Neuronal stem cell (in vitro differentiated cells): ENCODE measurements at regions not wholly inside any gene's neighbourhood (a gene's known extent, or its start where the extent isn't known, plus 50 kb on each side); places are given as distances from the start of the nearest gene placed in this dataset.

Experiments
- DNase-seq: peaks from one replicate; pipeline ENCODE4 v3.0.0-alpha.2; 2013; ENCODE audit warnings: low spot score
- H2AFZ ChIP-seq: one replicate; pipeline ENCODE4 v1.6.1; 2013; ENCODE audit warnings: mild to moderate bottlenecking, low read length, inconsistent platforms
- H2AK5ac ChIP-seq: 2 replicates; pipeline ENCODE4 v1.6.1; 2013; ENCODE audit warnings: low read depth, mild to moderate bottlenecking, inconsistent platforms, low read length, moderate library complexity, mixed read lengths
- H2BK120ac ChIP-seq: 2 replicates; pipeline ENCODE4 v1.6.1; 2013; ENCODE audit warnings: low read depth, mild to moderate bottlenecking, inconsistent platforms, low read length, moderate library complexity, mixed read lengths
- H2BK12ac ChIP-seq: one replicate; pipeline ENCODE4 v1.6.1; 2013; ENCODE audit warnings: low read length, inconsistent platforms
- H2BK15ac ChIP-seq: 2 replicates; pipeline ENCODE4 v1.6.1; 2013; ENCODE audit warnings: mild to moderate bottlenecking, low read length, inconsistent platforms, mixed read lengths
- H2BK5ac ChIP-seq: one replicate; pipeline ENCODE4 v1.6.1; 2013; ENCODE audit warnings: inconsistent platforms, mild to moderate bottlenecking, low read length, moderate library complexity
- H3K14ac ChIP-seq: one replicate; pipeline ENCODE4 v1.6.1; 2013; ENCODE audit warnings: low read length, inconsistent platforms
- H3K18ac ChIP-seq: 2 replicates; pipeline ENCODE4 v1.6.1; 2013; ENCODE audit warnings: low read length, inconsistent platforms
- H3K23ac ChIP-seq: 2 replicates; pipeline ENCODE4 v1.6.1; 2013; ENCODE audit warnings: low read depth, mild to moderate bottlenecking, mixed read lengths, low read length, inconsistent platforms; ENCODE audit not compliant: poor library complexity
- H3K27ac ChIP-seq: replicated peaks from 3 replicates; pipeline ENCODE4 v1.5.1; 2013; ENCODE audit warnings: low read length, inconsistent platforms
- H3K27me3 ChIP-seq, 3 experiments: 2 replicates each; pipeline ENCODE4 v1.6.1; 2013; ENCODE audit warnings: low read length in 3 of 3, mild to moderate bottlenecking in 2 of 3, inconsistent platforms in 1 of 3, low read depth in 1 of 3, mixed read lengths in 1 of 3, moderate library complexity in 1 of 3; ENCODE audit not compliant: control insufficient read depth in 3 of 3, insufficient read depth in 3 of 3
- H3K36me3 ChIP-seq, 2 donors: replicated peaks in 1 of 2; 2 replicates each; pipeline ENCODE4 v1.6.1; 2013; ENCODE audit warnings: low read length in 2 of 2; ENCODE audit not compliant: control insufficient read depth in 2 of 2, insufficient read depth in 2 of 2
- H3K4ac ChIP-seq: 2 replicates; pipeline ENCODE4 v1.6.1; 2013; ENCODE audit warnings: inconsistent platforms, mild to moderate bottlenecking, low read length, moderate library complexity
- H3K4me1 ChIP-seq, 2 donors: 1 replicate in 1 of 2; 2 replicates in 1 of 2; pipeline ENCODE4 v1.6.1; 2013; ENCODE audit warnings: low read length in 2 of 2, low read depth in 1 of 2; ENCODE audit not compliant: control insufficient read depth in 2 of 2, insufficient read depth in 1 of 2
- H3K4me2 ChIP-seq: one replicate; pipeline ENCODE4 v1.6.1; 2013; ENCODE audit warnings: mild to moderate bottlenecking, low read length, inconsistent platforms; ENCODE audit not compliant: insufficient read depth, poor library complexity, severe bottlenecking
- H3K4me3 ChIP-seq, 2 donors: 2 replicates each; pipeline ENCODE4 v1.5.1; 2013; ENCODE audit warnings: low read length in 2 of 2, mild to moderate bottlenecking in 2 of 2, inconsistent platforms in 1 of 2, moderate library complexity in 1 of 2
- H3K79me1 ChIP-seq: one replicate; pipeline ENCODE4 v1.6.1; 2013; ENCODE audit warnings: low read depth, mild to moderate bottlenecking, inconsistent platforms, low read length, moderate library complexity
- H3K9ac ChIP-seq: one replicate; pipeline ENCODE4 v1.6.1; 2013; ENCODE audit warnings: mild to moderate bottlenecking, low read depth, low read length, inconsistent platforms; ENCODE audit not compliant: poor library complexity
- H3K9me3 ChIP-seq, 2 donors: replicated peaks in 1 of 2; 2 replicates each; pipeline versions ENCODE3 to v1.6.1; 2013; ENCODE audit warnings: low read length in 2 of 2, mild to moderate bottlenecking in 2 of 2, inconsistent platforms in 1 of 2, low read depth in 1 of 2, mixed read lengths in 1 of 2, moderate library complexity in 1 of 2; ENCODE audit not compliant: control insufficient read depth in 2 of 2, insufficient read depth in 1 of 2
- H4K8ac ChIP-seq: one replicate; pipeline ENCODE4 v1.6.1; 2013; ENCODE audit warnings: low read depth, mild to moderate bottlenecking, inconsistent platforms, low read length, moderate library complexity
- H4K91ac ChIP-seq: one replicate; pipeline ENCODE4 v1.6.1; 2013; ENCODE audit warnings: low read length, low read depth, mild to moderate bottlenecking, inconsistent platforms; ENCODE audit not compliant: poor library complexity
- WGBS, 2 donors: extraction: QIAGEN DNeasy Blood & Tissue Kit; methylation state at CpG; one replicate each; pipeline ENCODE4 v1.1.7; 2013; ENCODE audit warnings: missing lambda C conversion rate in 2 of 2, mixed read lengths in 1 of 2; ENCODE audit not compliant: insufficient read length in 2 of 2, insufficient replicate concordance in 1 of 2; ENCODE audit errors: extremely low coverage in 2 of 2; 5-methylcytosine and 5-hydroxymethylcytosine counted together

GRCh38 chr4:63302792-63303191 lies 1106.5 kb downstream of the TECRL start:
- Histone ChIP-seq H3K23ac (no peak overlapping the region), H3K18ac (no peak overlapping the region), H4K8ac (no peak overlapping the region), H3K79me1 (no peaks in the 10 kb centered on the region), H2BK12ac (no peak overlapping the region), H3K4me3 (no peak overlapping the region), H3K4ac (no peak overlapping the region), H3K14ac (no peak overlapping the region), H3K4me2 (no peak overlapping the region), H3K9ac (no peak overlapping the region), H3K36me3 (no peaks in the 10 kb centered on the region), H2BK15ac (no peak overlapping the region), H3K27ac (no peak overlapping the region), H2BK120ac (no peak overlapping the region), H2AFZ (no peak overlapping the region), H3K27me3 (no peaks in the 10 kb centered on the region), H3K4me1 (no peaks in the 10 kb centered on the region), H2AK5ac (no peak overlapping the region), H2BK5ac (no peak overlapping the region), H3K9me3 (no peaks in the 10 kb centered on the region), H4K91ac (no peak overlapping the region)
- WGBS, 2 donors = no CpG with 5 or more reads among the region's 1 CpG
- no peak for DNase-seq

- H2BK120ac ChIP-seq = no peak overlapping the region
- no peaks in the 10 kb centered on the region for H3K36me3 ChIP-seq
- WGBS, 2 donors = no CpG with 5 or more reads among the region's 1 CpG
Measured at GRCh38 chr4:63302078-63302477, 1107.2 kb downstream of the TECRL start.

GRCh38 chr4:63296773-63297172 lies 1112.5 kb downstream of the TECRL start:
- H3K27ac ChIP-seq = no peak overlapping the region

More at GRCh38 chr4:63302078-63302477, 1107.2 kb downstream of the TECRL start:
- Histone ChIP-seq H3K4me2 (no peak overlapping the region), H3K18ac (no peak overlapping the region), H3K9me3 (no peaks in the 10 kb centered on the region), H3K14ac (no peak overlapping the region), H3K27ac (no peak overlapping the region), H2AFZ (no peak overlapping the region), H2BK15ac (no peak overlapping the region), H3K9ac (no peak overlapping the region), H2BK12ac (no peak overlapping the region), H3K4me3 (no peak overlapping the region), H2BK5ac (no peak overlapping the region), H3K4ac (no peak overlapping the region), H3K23ac (no peak overlapping the region), H4K8ac (no peak overlapping the region), H3K79me1 (no peaks in the 10 kb centered on the region), H2AK5ac (no peak overlapping the region), H4K91ac (no peak overlapping the region), H3K4me1 (no peaks in the 10 kb centered on the region), H3K27me3 (no peaks in the 10 kb centered on the region)
- DNase-seq = no peak

GRCh38 chr4:63275491-63275890 lies 1133.8 kb downstream of the TECRL start:
- Histone ChIP-seq H2AK5ac (no peak overlapping the region), H4K91ac (no peak overlapping the region), H3K4ac (no peak overlapping the region), H2BK120ac (no peak overlapping the region), H2BK5ac (no peak overlapping the region), H2BK12ac (peak overlapping the region; percentile 2), H3K79me1 (no peaks in the 10 kb centered on the region), H3K18ac (no peak overlapping the region), H2AFZ (no peak overlapping the region), H3K9me3 (peaks cover 0 to 1% of the 10 kb centered on the region in 2 donors), H3K27me3 (no peaks in the 10 kb centered on the region), H2BK15ac (no peak overlapping the region), H3K14ac (no peak overlapping the region), H4K8ac (no peak overlapping the region), H3K27ac (no peak overlapping the region), H3K4me3 (peak overlapping the region in 1 of 2 donors; percentile 60), H3K4me1 (no peaks in the 10 kb centered on the region), H3K23ac (no peak overlapping the region), H3K36me3 (no peaks in the 10 kb centered on the region), H3K9ac (no peak overlapping the region), H3K4me2 (no peak overlapping the region)
- WGBS, 2 donors = no CpG with 5 or more reads among the region's 4 CpGs
- no peak for DNase-seq

More at GRCh38 chr4:63296773-63297172, 1112.5 kb downstream of the TECRL start:
- Histone ChIP-seq H3K4ac (no peak overlapping the region), H4K8ac (no peak overlapping the region), H3K4me2 (no peak overlapping the region), H3K4me3 (no peak overlapping the region), H3K18ac (no peak overlapping the region), H2BK5ac (no peak overlapping the region), H4K91ac (no peak overlapping the region), H3K4me1 (no peaks in the 10 kb centered on the region), H2AFZ (no peak overlapping the region), H2BK120ac (no peak overlapping the region), H3K9me3 (no peaks in the 10 kb centered on the region), H3K79me1 (no peaks in the 10 kb centered on the region), H3K27me3 (no peaks in the 10 kb centered on the region), H3K23ac (no peak overlapping the region), H3K14ac (no peak overlapping the region), H3K36me3 (no peaks in the 10 kb centered on the region), H2AK5ac (no peak overlapping the region), H2BK12ac (no peak overlapping the region), H2BK15ac (no peak overlapping the region), H3K9ac (no peak overlapping the region)
- no CpG with 5 or more reads among the region's 1 CpG for WGBS, 2 donors
- DNase-seq = peak; percentile 1
